ENCODE measurements at regions not wholly inside any gene's neighbourhood (a gene's known extent, or its start where the extent isn't known, plus 50 kb on each side); places are given as distances from the start of the nearest gene placed in this dataset.

GRCh38 chr9:94175669-94176068 lies 83.4 kb upstream of the ZNF169 start:
- H3K4me3 ChIP-seq (ENCODE audit: severe bottlenecking): no peak overlapping the region
- no peak for ATAC-seq (ENCODE audit: low read depth)

GRCh38 chr9:94176608-94177007 lies 82.5 kb upstream of the ZNF169 start:
- peaks cover 35% of the 10 kb centered on the region for H3K4me1 ChIP-seq (ENCODE audit: insufficient read depth, poor library complexity, severe bottlenecking)
- H3K9me3 ChIP-seq (ENCODE audit: severe bottlenecking): no peaks in the 10 kb centered on the region
- peak overlapping the region; percentile 37 for H3K27ac ChIP-seq (ENCODE audit: poor library complexity, severe bottlenecking)
- H3K4me3 ChIP-seq (ENCODE audit: severe bottlenecking): no peak overlapping the region
- DNase-seq (ENCODE audit: low spot score) (no peak), ATAC-seq (ENCODE audit: low read depth) (no peak)
- H3K27me3 ChIP-seq (ENCODE audit: insufficient read depth, poor library complexity, severe bottlenecking): no peaks in the 10 kb centered on the region
- H3K36me3 ChIP-seq (ENCODE audit: low read depth): peaks cover 98% of the 10 kb centered on the region
- TF ChIP-seq CTCF (IDR thresholded peaks at IDR 0.05; ENCODE audit: poor library complexity, severe bottlenecking): no peak

More at GRCh38 chr9:94175669-94176068, 83.4 kb upstream of the ZNF169 start:
- peaks cover 100% of the 10 kb centered on the region for H3K36me3 ChIP-seq (ENCODE audit: low read depth)
- peaks cover 38% of the 10 kb centered on the region for H3K4me1 ChIP-seq (ENCODE audit: insufficient read depth, poor library complexity, severe bottlenecking)
- H3K27me3 ChIP-seq (ENCODE audit: insufficient read depth, poor library complexity, severe bottlenecking): no peaks in the 10 kb centered on the region
- H3K9me3 ChIP-seq (ENCODE audit: severe bottlenecking): no peaks in the 10 kb centered on the region
- no peak for TF ChIP-seq CTCF (IDR thresholded peaks at IDR 0.05; ENCODE audit: poor library complexity, severe bottlenecking)
- no peak for DNase-seq (ENCODE audit: low spot score)
- H3K27ac ChIP-seq (ENCODE audit: poor library complexity, severe bottlenecking): peak overlapping the region; percentile 37

DNA sequence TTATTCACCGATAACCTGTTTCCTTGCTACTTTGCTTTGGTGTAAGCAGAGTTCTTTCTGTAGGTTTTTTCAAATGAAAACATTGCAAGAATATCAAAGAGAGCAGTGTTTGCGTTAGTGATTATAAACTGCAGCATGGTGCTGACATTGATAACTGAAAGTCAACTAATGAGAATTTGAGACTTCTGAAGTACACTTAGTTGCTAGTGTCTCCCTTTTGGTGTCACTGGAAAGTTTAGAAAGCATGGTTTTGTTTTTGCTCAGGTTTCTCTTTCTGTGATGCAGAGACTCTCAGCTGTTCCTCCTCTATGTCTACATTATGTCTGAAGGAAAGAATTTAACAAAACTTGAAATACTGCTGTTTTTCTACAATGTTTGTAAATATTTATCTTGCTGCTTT lies 80.2 kb upstream of the ZNF169 start:
- ATAC-seq (ENCODE audit: low read depth): no peak
- Histone ChIP-seq H3K9me3 (ENCODE audit: severe bottlenecking) (no peaks in the 10 kb centered on the region), H3K36me3 (ENCODE audit: low read depth) (peaks cover 82% of the 10 kb centered on the region), H3K27ac (ENCODE audit: poor library complexity, severe bottlenecking) (no peak overlapping the region), H3K4me1 (ENCODE audit: insufficient read depth, poor library complexity, severe bottlenecking) (peaks cover 23% of the 10 kb centered on the region), H3K4me3 (ENCODE audit: severe bottlenecking) (no peak overlapping the region), H3K27me3 (ENCODE audit: insufficient read depth, poor library complexity, severe bottlenecking) (no peaks in the 10 kb centered on the region)
- TF ChIP-seq CTCF (IDR thresholded peaks at IDR 0.05; ENCODE audit: poor library complexity, severe bottlenecking): no peak
- DNase-seq (ENCODE audit: low spot score): no peak

GRCh38 chr9:94181408-94182181 lies 77.5 kb upstream of the ZNF169 start:
- H3K4me1 ChIP-seq (ENCODE audit: insufficient read depth, poor library complexity, severe bottlenecking): no peaks in the 10 kb centered on the region
- H3K27ac ChIP-seq (ENCODE audit: poor library complexity, severe bottlenecking): peak overlapping the region; percentile 2
- TF ChIP-seq CTCF (IDR thresholded peaks at IDR 0.05; ENCODE audit: poor library complexity, severe bottlenecking): no peak
- peaks cover 56% of the 10 kb centered on the region for H3K36me3 ChIP-seq (ENCODE audit: low read depth)
- ATAC-seq (ENCODE audit: low read depth) (peak; percentile 7), DNase-seq (ENCODE audit: low spot score) (no peak)
- no peaks in the 10 kb centered on the region for H3K27me3 ChIP-seq (ENCODE audit: insufficient read depth, poor library complexity, severe bottlenecking)
- no peaks in the 10 kb centered on the region for H3K9me3 ChIP-seq (ENCODE audit: severe bottlenecking)
- no peak overlapping the region for H3K4me3 ChIP-seq (ENCODE audit: severe bottlenecking)

GRCh38 chr9:94182532-94182931 lies 76.6 kb upstream of the ZNF169 start:
- no peak overlapping the region for H3K27ac ChIP-seq (ENCODE audit: poor library complexity, severe bottlenecking)
- TF ChIP-seq CTCF (IDR thresholded peaks at IDR 0.05; ENCODE audit: poor library complexity, severe bottlenecking): no peak
- H3K4me1 ChIP-seq (ENCODE audit: insufficient read depth, poor library complexity, severe bottlenecking): no peaks in the 10 kb centered on the region
- no peak overlapping the region for H3K4me3 ChIP-seq (ENCODE audit: severe bottlenecking)
- no peak for ATAC-seq (ENCODE audit: low read depth)
- no peaks in the 10 kb centered on the region for H3K9me3 ChIP-seq (ENCODE audit: severe bottlenecking)
- no peaks in the 10 kb centered on the region for H3K27me3 ChIP-seq (ENCODE audit: insufficient read depth, poor library complexity, severe bottlenecking)
- DNase-seq (ENCODE audit: low spot score): no peak
- H3K36me3 ChIP-seq (ENCODE audit: low read depth): peaks cover 52% of the 10 kb centered on the region

Measured in RWPE2 (cell line).